ENCODE measurements at regions not wholly inside any gene's neighbourhood (a gene's known extent, or its start where the extent isn't known, plus 50 kb on each side); places are given as distances from the start of the nearest gene placed in this dataset.

GRCh38 chr1:60569189-60569588, 495.6 kb upstream of the C1orf87 start:
- TF ChIP-seq GABPA (IDR thresholded peaks at IDR 0.05; ENCODE audit: borderline replicate concordance, insufficient read depth, low read length) (no peak), CTCF (IDR thresholded peaks at IDR 0.05; ENCODE audit: control extremely low read depth in 1 of 3, insufficient read depth in 1 of 3, low read depth in 1 of 3, low read length in 3 of 3) (no peak), BCL11A (IDR thresholded peaks at IDR 0.05; ENCODE audit: low read depth in 2 of 2, low read length in 2 of 2) (no peak), POLR2A (IDR thresholded peaks at IDR 0.05; ENCODE audit: control extremely low read depth in 1 of 2, low read depth in 2 of 2, low read length in 2 of 2) (no peak), SP1 (IDR thresholded peaks at IDR 0.05; ENCODE audit: low read depth, low read length) (no peak), JUND (IDR thresholded peaks at IDR 0.05; ENCODE audit: low read length) (no peak), SRF (IDR thresholded peaks at IDR 0.05; ENCODE audit: low read depth, low read length) (no peak)
